ENCODE measurements at regions not wholly inside any gene's neighbourhood (a gene's known extent, or its start where the extent isn't known, plus 50 kb on each side); places are given as distances from the start of the nearest gene placed in this dataset.

DNA sequence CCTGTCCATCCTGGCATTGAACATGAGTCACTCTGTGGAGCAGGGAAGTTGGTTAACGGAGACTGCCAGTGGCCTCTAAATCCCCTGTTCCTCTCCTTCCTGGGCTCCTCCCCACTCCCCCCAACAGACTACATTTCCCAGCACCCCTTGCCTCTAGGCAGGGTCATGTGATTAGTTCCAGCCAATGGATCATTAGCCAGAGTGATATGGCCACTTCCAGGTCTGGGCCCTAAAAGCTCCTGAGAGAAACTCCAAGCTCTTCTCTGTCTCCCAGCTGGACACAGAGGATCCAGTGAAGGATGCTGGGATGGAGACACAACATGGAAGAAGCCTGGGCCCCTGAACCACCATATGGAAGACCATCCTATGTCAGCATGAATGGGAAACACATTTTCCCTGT lies 54.4 kb upstream of the RFLNA start:
- peak; percentile 4 for DNase-seq (ENCODE audit: extremely low read depth, low read depth)
- no peak overlapping the region for H3K4me3 ChIP-seq (replicated peaks; ENCODE audit: low read depth, low read length)
- TF ChIP-seq CTCF (IDR thresholded peaks at IDR 0.05; ENCODE audit: low read depth, low read length, missing control alignments): no peak

- no peak for TF ChIP-seq CTCF (IDR thresholded peaks at IDR 0.05; ENCODE audit: low read depth, low read length, missing control alignments)
- H3K4me3 ChIP-seq (replicated peaks; ENCODE audit: low read depth, low read length): no peak overlapping the region
- DNase-seq (ENCODE audit: extremely low read depth, low read depth): no peak
Observed at GRCh38 chr12:124241776-124242528, 52.9 kb upstream of the RFLNA start.

GRCh38 chr12:124242529-124243065 lies 52.3 kb upstream of the RFLNA start:
- no peak for DNase-seq (ENCODE audit: extremely low read depth, low read depth)
- no peak overlapping the region for H3K4me3 ChIP-seq (replicated peaks; ENCODE audit: low read depth, low read length)
- TF ChIP-seq CTCF (IDR thresholded peaks at IDR 0.05; ENCODE audit: low read depth, low read length, missing control alignments): no peak

DNA sequence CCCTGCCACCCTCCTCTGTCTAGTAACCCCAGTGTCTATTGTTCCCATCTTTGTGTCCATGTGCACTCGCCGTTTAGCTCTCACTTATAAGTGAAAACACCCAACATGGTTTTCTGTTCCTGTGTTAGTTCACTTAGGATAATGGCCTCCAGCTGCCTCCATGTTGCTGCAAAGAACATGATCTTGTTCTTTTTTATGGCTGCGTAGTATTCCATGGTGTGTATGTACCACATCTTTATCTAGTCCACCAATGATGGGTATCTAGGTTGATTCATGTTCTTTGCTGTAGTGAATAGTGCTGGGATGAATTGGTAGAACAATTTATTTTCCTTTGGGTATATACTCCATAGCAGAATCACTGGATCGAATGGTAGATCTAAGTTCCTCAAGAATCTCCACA lies 51.0 kb upstream of the RFLNA start:
- TF ChIP-seq CTCF (IDR thresholded peaks at IDR 0.05; ENCODE audit: low read depth, low read length, missing control alignments): no peak
- H3K4me3 ChIP-seq (replicated peaks; ENCODE audit: low read depth, low read length): no peak overlapping the region
- no peak for DNase-seq (ENCODE audit: extremely low read depth, low read depth)

Measured in HFF-Myc (cell line).